Hepatocyte (in vitro differentiated cells): ENCODE measurements at regions not wholly inside any gene's neighbourhood (a gene's known extent, or its start where the extent isn't known, plus 50 kb on each side); places are given as distances from the start of the nearest gene placed in this dataset.

ENCODE experiments used
- DNase-seq: peaks from one replicate; pipeline ENCODE4 v3.0.0-alpha.2; 2016; ENCODE audit warnings: low spot score
- H2AFZ ChIP-seq: fragments of 200-600 bp; sonication (generic); 2 replicates; pipeline ENCODE4 v1.6.0; 2016; ENCODE audit warnings: antibody characterized with exemption, mild to moderate bottlenecking
- H3K27ac ChIP-seq: fragments of 200-600 bp; sonication (generic); 2 replicates; pipeline ENCODE4 v1.5.1; 2016; ENCODE audit warnings: mild to moderate bottlenecking
- H3K27me3 ChIP-seq: fragments of 200-600 bp; sonication (generic); 2 replicates; pipeline ENCODE4 v1.6.1; 2016
- H3K36me3 ChIP-seq: fragments of 200-600 bp; sonication (generic); replicated peaks from 2 replicates; pipeline ENCODE4 v1.5.1; 2016; ENCODE audit warnings: low read depth; ENCODE audit not compliant: insufficient read depth
- H3K4me1 ChIP-seq: fragments of 200-600 bp; sonication (generic); 2 replicates; pipeline ENCODE4 v1.5.1; 2016; ENCODE audit warnings: mild to moderate bottlenecking, moderate library complexity; ENCODE audit not compliant: insufficient read depth
- H3K4me2 ChIP-seq: fragments of 200-600 bp; sonication (generic); 2 replicates; pipeline ENCODE4 v1.6.0; 2016
- H3K4me3 ChIP-seq: fragments of 200-600 bp; sonication (generic); 2 replicates; pipeline ENCODE4 v1.5.1; 2016; ENCODE audit warnings: mild to moderate bottlenecking
- H3K79me2 ChIP-seq: fragments of 200-600 bp; sonication (generic); 2 replicates; pipeline ENCODE4 v1.6.0; 2017; ENCODE audit warnings: mild to moderate bottlenecking
- H3K9me2 ChIP-seq: fragments of 200-600 bp; sonication (generic); replicated peaks from 2 replicates; pipeline ENCODE4 v1.6.0; 2017; ENCODE audit warnings: mild to moderate bottlenecking; ENCODE audit not compliant: insufficient read depth
- H3K9me3 ChIP-seq: fragments of 200-600 bp; sonication (generic); 2 replicates; pipeline ENCODE4 v1.5.1; 2016; ENCODE audit warnings: low read depth, mild to moderate bottlenecking
- H4K20me1 ChIP-seq: fragments of 200-600 bp; sonication (generic); 2 replicates; pipeline ENCODE4 v1.6.0; 2016; ENCODE audit warnings: mild to moderate bottlenecking; ENCODE audit not compliant: insufficient read depth, poor library complexity, severe bottlenecking
- EZH2 ChIP-seq: fragments of 200-600 bp; sonication (generic); IDR thresholded peaks from 2 replicates; pipeline ENCODE4 v1.6.1; 2016; ENCODE audit warnings: antibody characterized with exemption, mild to moderate bottlenecking, borderline replicate concordance
- EZH2phosphoT487 ChIP-seq: fragments of 200-600 bp; sonication (generic); IDR thresholded peaks from one replicate; pipeline ENCODE4 v1.6.1; 2018; ENCODE audit warnings: antibody characterized with exemption, mild to moderate bottlenecking, low read depth, moderate library complexity; ENCODE audit not compliant: unreplicated experiment, severe bottlenecking
- WGBS: methylation state at CpG from one replicate; pipeline ENCODE4 v1.1.6; 2016; ENCODE audit warnings: low lambda C conversion rate; ENCODE audit errors: missing lambda C conversion rate; 5-methylcytosine and 5-hydroxymethylcytosine counted together
- TF ChIP-seq, protein P1 (sequence below): fragments of 200-600 bp; sonication (generic); IDR thresholded peaks from 2 replicates; pipeline ENCODE4 v1.5.1; 2016; ENCODE audit warnings: antibody characterized with exemption, mild to moderate bottlenecking; ENCODE audit not compliant: poor library complexity

GRCh38 chr1:178578541-178578940, 65.6 kb downstream of the TEX35 start:
- Histone ChIP-seq H3K36me3 (no peaks in the 10 kb centered on the region), H3K4me1 (peaks cover 8% of the 10 kb centered on the region), H2AFZ (no peak overlapping the region), H3K4me3 (no peak overlapping the region), H4K20me1 (no peaks in the 10 kb centered on the region), H3K27ac (no peak overlapping the region), H3K79me2 (no peaks in the 10 kb centered on the region), H3K9me3 (no peaks in the 10 kb centered on the region), H3K9me2 (no peaks in the 10 kb centered on the region), H3K4me2 (no peak overlapping the region), H3K27me3 (no peaks in the 10 kb centered on the region)
- TF ChIP-seq EZH2phosphoT487 (no peak), EZH2 (no peak)
- TF ChIP-seq, protein P1, sequence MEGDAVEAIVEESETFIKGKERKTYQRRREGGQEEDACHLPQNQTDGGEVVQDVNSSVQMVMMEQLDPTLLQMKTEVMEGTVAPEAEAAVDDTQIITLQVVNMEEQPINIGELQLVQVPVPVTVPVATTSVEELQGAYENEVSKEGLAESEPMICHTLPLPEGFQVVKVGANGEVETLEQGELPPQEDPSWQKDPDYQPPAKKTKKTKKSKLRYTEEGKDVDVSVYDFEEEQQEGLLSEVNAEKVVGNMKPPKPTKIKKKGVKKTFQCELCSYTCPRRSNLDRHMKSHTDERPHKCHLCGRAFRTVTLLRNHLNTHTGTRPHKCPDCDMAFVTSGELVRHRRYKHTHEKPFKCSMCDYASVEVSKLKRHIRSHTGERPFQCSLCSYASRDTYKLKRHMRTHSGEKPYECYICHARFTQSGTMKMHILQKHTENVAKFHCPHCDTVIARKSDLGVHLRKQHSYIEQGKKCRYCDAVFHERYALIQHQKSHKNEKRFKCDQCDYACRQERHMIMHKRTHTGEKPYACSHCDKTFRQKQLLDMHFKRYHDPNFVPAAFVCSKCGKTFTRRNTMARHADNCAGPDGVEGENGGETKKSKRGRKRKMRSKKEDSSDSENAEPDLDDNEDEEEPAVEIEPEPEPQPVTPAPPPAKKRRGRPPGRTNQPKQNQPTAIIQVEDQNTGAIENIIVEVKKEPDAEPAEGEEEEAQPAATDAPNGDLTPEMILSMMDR: no peak
- no peak for DNase-seq
- WGBS: 90% methylated on average over 7 of the region's 7 CpGs

- no peaks in the 10 kb centered on the region for H3K79me2 ChIP-seq
- no peak overlapping the region for H3K27ac ChIP-seq
Measured at GRCh38 chr1:178579095-178579494, 66.2 kb downstream of the TEX35 start.

GRCh38 chr1:178579562-178579961, 66.7 kb downstream of the TEX35 start:
- no peak for TF ChIP-seq EZH2phosphoT487
- no peak for TF ChIP-seq EZH2
- TF ChIP-seq, protein P1: no peak
- H4K20me1 ChIP-seq: no peaks in the 10 kb centered on the region

More at GRCh38 chr1:178579095-178579494, 66.2 kb downstream of the TEX35 start:
- no peaks in the 10 kb centered on the region for H3K36me3 ChIP-seq
- no peaks in the 10 kb centered on the region for H3K9me3 ChIP-seq
- H3K4me3 ChIP-seq: no peak overlapping the region
- H2AFZ ChIP-seq: no peak overlapping the region
- H3K4me1 ChIP-seq: peaks cover 8% of the 10 kb centered on the region
- no peak overlapping the region for H3K4me2 ChIP-seq
- no peaks in the 10 kb centered on the region for H3K9me2 ChIP-seq
- no peak for TF ChIP-seq EZH2phosphoT487
- no peak for TF ChIP-seq EZH2
- TF ChIP-seq, protein P1: no peak
- DNase-seq: no peak
- 90% methylated on average over 4 of the region's 4 CpGs for WGBS
- no peaks in the 10 kb centered on the region for H3K27me3 ChIP-seq
- no peaks in the 10 kb centered on the region for H4K20me1 ChIP-seq

GRCh38 chr1:178580096-178580495, 67.2 kb downstream of the TEX35 start:
- Histone ChIP-seq H4K20me1 (no peaks in the 10 kb centered on the region), H3K27me3 (no peaks in the 10 kb centered on the region), H2AFZ (no peak overlapping the region), H3K36me3 (no peaks in the 10 kb centered on the region), H3K9me2 (no peaks in the 10 kb centered on the region), H3K27ac (no peak overlapping the region), H3K79me2 (no peaks in the 10 kb centered on the region), H3K4me3 (no peak overlapping the region), H3K4me2 (no peak overlapping the region), H3K4me1 (peaks cover 7% of the 10 kb centered on the region), H3K9me3 (no peaks in the 10 kb centered on the region)
- TF ChIP-seq, protein P1: no peak
- TF ChIP-seq EZH2phosphoT487 (no peak), EZH2 (no peak)
- no peak for DNase-seq
- WGBS: 94% methylated on average over 5 of the region's 5 CpGs

More at GRCh38 chr1:178579562-178579961, 66.7 kb downstream of the TEX35 start:
- Histone ChIP-seq H3K4me2 (no peak overlapping the region), H3K4me3 (no peak overlapping the region), H2AFZ (no peak overlapping the region), H3K27ac (no peak overlapping the region), H3K9me2 (no peaks in the 10 kb centered on the region), H3K27me3 (no peaks in the 10 kb centered on the region), H3K4me1 (peaks cover 8% of the 10 kb centered on the region), H3K9me3 (no peaks in the 10 kb centered on the region), H3K36me3 (no peaks in the 10 kb centered on the region), H3K79me2 (no peaks in the 10 kb centered on the region)
- no peak for DNase-seq
- 92% methylated on average over 6 of the region's 6 CpGs for WGBS
